ENCODE measurements at regions not wholly inside any gene's neighbourhood (a gene's known extent, or its start where the extent isn't known, plus 50 kb on each side); places are given as distances from the start of the nearest gene placed in this dataset.
A peak's percentile ranks its signal among the peaks of the same experiment; 100 is the strongest.
"Not testable (repeated sequence)": the region's sequence is repeated elsewhere in the genome, so short reads cannot be mapped to it uniquely, and the experiment has no call there.

GRCh38 chr2:36302911-36303310 is 52.7 kb upstream of the CRIM1 start:
- DNase-seq (ENCODE audit: low read depth in 3 of 3): no peak

GRCh38 chr2:36301843-36302242 is 53.7 kb upstream of the CRIM1 start:
- DNase-seq (ENCODE audit: low read depth in 3 of 3): no peak

DNA sequence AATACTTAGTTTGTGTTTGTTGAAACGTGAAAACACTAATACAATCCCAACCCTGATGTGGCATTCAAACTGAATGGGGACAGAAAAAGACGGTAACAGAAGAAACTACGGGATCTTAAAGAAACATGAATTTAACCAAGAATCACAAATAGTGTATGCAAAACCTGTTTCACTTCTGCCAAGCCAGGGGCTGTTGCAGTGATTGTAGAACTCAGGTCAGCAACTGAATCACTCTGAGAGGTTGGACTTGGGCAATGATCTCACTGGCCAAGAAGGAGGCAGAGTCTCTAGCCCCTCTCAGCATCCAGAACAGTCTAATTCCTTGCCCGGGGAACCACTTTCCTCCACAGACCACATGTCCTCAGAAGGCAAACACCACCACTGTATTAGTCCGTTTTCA is 54.9 kb upstream of the CRIM1 start:
- no peak for DNase-seq (ENCODE audit: low read depth in 3 of 3)

DNA sequence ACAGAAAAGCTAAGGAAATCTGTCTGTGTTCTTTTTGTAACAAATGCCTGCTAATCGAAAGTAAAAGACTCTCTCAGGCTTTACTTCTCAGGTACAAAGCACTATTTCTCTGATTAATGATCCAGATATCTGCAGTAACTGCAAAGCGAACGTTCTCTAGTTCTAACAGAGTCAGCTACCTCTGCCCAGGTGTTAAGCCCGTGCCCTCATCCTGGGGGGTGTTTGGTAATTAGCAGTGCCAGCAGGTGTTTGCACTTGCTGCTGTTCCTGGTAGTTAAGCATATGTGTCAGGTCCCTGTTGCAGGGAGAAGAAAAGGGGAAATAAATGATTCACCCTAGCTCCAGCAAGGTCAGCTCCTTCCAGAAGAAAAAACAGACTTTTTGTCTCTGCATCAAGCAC is 58.8 kb upstream of the CRIM1 start:
- no peak for DNase-seq (ENCODE audit: low read depth in 3 of 3)

DNA sequence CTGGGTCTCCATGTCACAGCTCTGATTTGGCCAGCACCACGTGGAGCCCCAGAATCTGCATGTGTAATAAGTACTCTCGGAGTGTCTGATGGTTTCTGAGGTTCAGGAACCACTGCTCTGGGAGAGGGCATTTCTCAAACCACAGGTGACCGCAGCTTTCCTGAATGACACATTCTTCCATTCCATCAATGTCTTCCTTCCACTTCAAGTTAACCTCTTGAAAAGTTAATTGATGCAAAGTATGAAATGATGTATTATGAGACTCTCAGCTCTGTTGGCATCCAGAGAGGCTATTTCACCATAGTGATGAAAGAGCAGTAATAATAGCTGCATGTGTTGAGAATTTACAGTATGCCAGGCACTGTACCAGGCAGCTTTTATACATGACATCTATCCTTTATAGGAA is 61.3 kb upstream of the CRIM1 start:
- DNase-seq (ENCODE audit: low read depth in 3 of 3): peak in 1 of 3 experiments; percentile 11

GRCh38 chr2:36290306-36290856 is 65.2 kb upstream of the CRIM1 start:
- no peak for DNase-seq (ENCODE audit: low read depth in 3 of 3)

- no peak for DNase-seq (ENCODE audit: low read depth in 3 of 3)
Measured at GRCh38 chr2:36289731-36290130, 65.8 kb upstream of the CRIM1 start.

DNA sequence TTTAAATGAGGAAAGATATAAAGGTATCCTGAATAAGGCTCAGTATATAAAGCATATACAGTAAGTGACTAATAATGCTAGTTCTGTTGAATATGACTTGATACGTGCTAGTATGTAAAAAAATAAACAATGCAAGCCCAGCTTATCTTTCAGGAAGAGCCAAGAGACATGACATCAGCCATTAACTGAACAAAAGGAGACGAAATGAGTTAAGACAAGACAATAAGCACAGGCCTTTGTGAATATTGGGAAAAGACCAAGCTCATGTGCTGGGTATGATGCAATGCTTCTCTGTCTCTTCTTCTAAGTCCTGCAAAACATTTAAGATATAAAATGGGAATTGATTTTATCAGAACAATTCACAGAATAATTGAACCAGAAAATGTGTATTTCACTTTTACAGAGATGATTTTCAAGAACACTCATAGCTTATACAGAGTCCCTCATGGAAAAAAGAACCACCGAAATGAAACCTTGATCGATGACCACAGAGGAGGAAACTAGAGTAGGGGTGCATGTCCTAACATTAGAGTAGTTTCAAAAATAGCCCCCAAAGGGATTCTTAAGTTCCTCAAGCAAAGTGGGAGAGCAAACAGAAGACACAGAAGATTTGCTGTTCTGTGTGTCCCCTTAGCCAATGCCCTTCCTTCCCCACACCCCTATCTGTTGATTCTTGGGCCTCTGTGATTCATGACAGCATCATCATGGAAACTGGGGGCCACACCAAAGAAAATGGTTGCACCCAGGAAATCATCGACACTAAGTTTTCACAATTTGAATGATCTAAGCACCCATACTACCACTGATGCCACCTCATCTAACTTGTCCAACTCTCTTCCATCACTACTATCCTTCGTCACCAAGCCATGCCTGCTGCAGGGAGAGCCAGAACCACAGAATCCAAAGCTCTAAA is 68.0 kb upstream of the CRIM1 start:
- peak in 1 of 3 experiments; percentile 26 for DNase-seq (ENCODE audit: low read depth in 3 of 3)

DNA sequence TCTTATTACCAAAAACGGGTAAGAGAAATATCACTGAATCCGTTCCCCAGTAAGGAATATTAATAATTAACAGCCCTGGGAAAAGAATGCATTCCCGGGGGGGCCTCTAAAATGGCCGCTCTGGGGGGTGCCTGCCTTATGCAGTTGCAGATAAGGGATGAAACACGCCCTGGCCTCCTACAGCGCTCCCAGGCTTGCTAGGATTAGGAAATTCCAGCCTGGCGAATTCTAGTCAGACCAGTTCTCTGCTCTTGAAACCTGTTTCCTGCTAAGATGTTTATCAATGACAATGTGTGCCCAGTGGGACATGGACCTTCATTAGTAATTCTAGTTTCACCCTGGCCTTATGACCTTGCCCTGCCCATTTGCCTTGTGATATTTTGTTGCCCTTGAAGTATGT is 76.1 kb upstream of the CRIM1 start:
- not testable (repeated sequence) for DNase-seq (ENCODE audit: low read depth in 3 of 3)

DNA sequence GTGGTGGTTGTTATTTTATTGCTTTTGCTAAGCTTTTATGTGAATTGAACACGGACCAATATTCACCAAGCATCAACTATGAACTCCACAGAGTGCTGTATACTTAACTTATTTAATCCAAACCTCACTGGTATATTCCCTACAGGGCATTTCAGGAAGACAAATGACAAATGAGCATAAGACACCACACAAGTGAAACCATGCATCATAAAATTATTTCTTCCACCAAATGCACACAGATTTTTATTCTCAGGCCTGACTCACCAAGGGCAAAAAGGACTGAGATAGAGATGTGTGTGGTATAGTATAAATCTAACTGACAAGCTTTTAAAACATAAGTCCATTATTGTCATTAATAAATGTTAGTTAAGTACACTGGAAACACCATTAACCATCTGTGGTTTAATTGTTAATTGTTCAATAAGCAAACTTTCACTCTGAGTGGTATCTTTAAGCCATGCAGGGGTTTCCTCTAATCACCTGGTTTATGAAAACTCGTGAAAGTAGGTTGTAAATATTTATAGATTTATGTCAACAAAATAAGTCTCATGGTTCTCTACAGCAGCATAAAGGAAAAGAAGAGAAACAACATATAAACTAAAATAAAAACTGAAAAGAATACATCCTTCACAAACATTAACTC is 77.6 kb upstream of the CRIM1 start:
- DNase-seq (ENCODE audit: low read depth in 3 of 3): no peak

- peak in 2 of 3 experiments; percentile 12 to 30 for DNase-seq (ENCODE audit: low read depth in 3 of 3)
Measured at GRCh38 chr2:36277146-36277808, 78.3 kb upstream of the CRIM1 start.

- DNase-seq (ENCODE audit: low read depth in 3 of 3): no peak
Measured at GRCh38 chr2:36271266-36271665, 84.3 kb upstream of the CRIM1 start.

GRCh38 chr2:36270758-36271157 is 84.8 kb upstream of the CRIM1 start:
- no peak for DNase-seq (ENCODE audit: low read depth in 3 of 3)

- no peak for DNase-seq (ENCODE audit: low read depth in 3 of 3)
Measured at GRCh38 chr2:36267194-36267593, 88.4 kb upstream of the CRIM1 start.

DNA sequence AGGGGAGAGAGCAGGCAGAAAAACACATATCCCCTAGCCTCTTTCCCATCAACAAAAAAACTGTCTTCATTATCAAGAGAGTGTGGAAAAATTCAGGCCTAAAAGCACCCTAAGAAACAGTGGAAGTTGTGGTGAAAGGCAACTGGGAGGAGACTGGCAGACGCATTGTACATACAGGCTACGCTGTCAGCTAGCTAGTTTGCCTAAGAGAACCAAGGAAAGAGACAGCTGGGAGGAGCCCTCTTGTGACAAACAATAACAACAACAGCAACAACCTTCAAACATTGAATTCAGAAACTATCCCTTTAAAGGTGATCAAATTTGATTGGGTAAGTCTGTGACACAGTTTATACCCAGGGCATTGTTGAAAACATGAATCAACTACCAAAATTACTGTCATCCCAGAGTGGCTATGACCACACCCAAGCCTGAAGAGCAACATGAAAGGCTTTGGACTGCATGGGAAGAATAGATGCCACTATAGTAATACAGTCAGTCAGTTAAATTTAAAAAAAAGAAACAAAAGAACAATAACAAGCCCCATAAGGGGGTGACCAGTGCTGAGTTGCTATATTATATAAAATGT is 88.9 kb upstream of the CRIM1 start:
- DNase-seq (ENCODE audit: low read depth in 3 of 3): no peak

- no peak for DNase-seq (ENCODE audit: low read depth in 3 of 3)
Measured at GRCh38 chr2:36262581-36262980, 93.0 kb upstream of the CRIM1 start.

DNA sequence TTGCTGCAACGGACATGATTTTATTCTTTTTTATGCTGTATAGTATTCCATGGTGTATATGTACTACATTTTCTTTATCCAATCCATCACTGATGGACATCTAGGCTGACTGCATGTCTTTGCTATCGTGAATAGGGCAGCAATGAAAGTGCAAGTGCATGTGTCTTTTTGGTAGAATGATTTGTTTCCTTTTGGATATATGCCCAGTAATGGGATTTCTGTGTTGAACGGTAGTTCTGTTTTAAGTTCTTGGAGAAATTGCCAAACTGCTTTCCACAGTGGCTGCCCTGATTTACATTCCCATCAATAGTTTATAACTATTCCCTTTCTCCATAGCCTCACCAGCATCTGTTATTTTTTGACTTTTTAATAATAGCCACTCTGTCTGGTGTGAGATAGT is 99.7 kb upstream of the CRIM1 start:
- DNase-seq (ENCODE audit: low read depth in 3 of 3): no peak

DNA sequence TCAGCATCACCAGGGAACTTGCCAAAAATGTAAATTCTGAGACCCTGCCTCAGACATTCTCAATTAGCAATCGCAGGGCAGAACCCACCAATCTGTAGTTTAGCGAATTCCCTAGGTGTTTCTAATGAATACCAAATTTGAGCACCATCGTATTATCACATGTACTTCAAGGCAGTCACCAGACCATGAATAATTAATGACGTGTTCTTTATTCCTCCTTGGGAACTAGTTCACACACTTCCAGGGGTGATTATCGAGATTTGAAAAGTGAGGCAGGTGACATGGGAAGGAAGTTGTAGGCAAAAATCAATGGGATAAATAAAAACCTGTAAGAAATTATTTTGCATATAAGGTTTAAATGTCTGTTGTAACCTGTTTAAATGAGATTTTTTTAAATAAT is 102.5 kb upstream of the CRIM1 start:
- no peak for DNase-seq (ENCODE audit: low read depth in 3 of 3)

- no peak for DNase-seq (ENCODE audit: low read depth in 3 of 3)
Measured at GRCh38 chr2:36246320-36246990, 109.1 kb upstream of the CRIM1 start.

DNA sequence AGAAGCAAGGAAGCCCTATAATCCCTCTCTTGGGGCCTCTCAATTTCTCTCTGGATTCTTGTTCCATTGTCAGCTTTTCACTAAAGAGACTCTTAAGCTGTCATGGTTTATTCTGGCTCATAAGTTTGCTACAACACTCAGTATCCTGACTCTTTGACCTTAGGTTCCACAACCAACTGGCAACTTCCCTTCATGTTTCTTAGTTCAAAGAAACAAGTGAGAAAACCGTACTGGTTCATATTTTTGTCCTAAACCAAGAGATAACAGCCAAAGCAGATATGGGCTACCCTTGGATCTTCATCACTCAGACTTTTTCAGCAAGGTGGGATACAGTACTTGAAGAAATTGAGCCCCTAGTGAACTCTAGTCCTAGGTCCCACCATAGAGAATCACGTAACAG is 109.9 kb upstream of the CRIM1 start:
- no peak for DNase-seq (ENCODE audit: low read depth in 3 of 3)

GRCh38 chr2:36238106-36238505 is 117.5 kb upstream of the CRIM1 start:
- DNase-seq (ENCODE audit: low read depth in 3 of 3): no peak

Data from stimulated activated CD4-positive, alpha-beta T cell treated with anti-CD3 and anti-CD28 coated beads, TNF-alpha, amount 100 ng/mL, for 24 hours (primary cell).